Esophagus squamous epithelium (tissue), 4 donors: ENCODE measurements at regions not wholly inside any gene's neighbourhood (a gene's known extent, or its start where the extent isn't known, plus 50 kb on each side); places are given as distances from the start of the nearest gene placed in this dataset.

ENCODE experiments used
- CTCF ChIP-seq, 6 experiments: fragments of 450-650 bp in 4 of 6; fragments of 200-600 bp in 2 of 6; sonication (generic) in 2 of 6; IDR thresholded peaks; one replicate each; pipeline ENCODE4 v1.5.1; 2016 to 2019; ENCODE audit warnings: antibody characterized with exemption in 6 of 6, mild to moderate bottlenecking in 4 of 6, moderate library complexity in 4 of 6
- POLR2A ChIP-seq, 4 donors: fragments of 450-650 bp; IDR thresholded peaks; one replicate each; pipeline ENCODE4 v1.6.1; 2017; ENCODE audit warnings: antibody characterized with exemption in 4 of 4, mild to moderate bottlenecking in 4 of 4, moderate library complexity in 3 of 4

- TF ChIP-seq POLR2A (IDR thresholded peaks at IDR 0.05) (no peak), CTCF (IDR thresholded peaks at IDR 0.05) (no peak)
These were observed 122.0 kb downstream of the VPREB1 start for GRCh38 chr22:22366537-22366936.
